Stomach (tissue), 4 donors: ENCODE measurements at regions not wholly inside any gene's neighbourhood (a gene's known extent, or its start where the extent isn't known, plus 50 kb on each side); places are given as distances from the start of the nearest gene placed in this dataset.

Source experiments
- CTCF ChIP-seq, 7 experiments: fragments of 450-650 bp in 4 of 7; fragments of 200-600 bp in 3 of 7; sonication (generic) in 3 of 7; IDR thresholded peaks; one replicate each; pipeline ENCODE4 v1.5.1; 2016 to 2019; ENCODE audit warnings: antibody characterized with exemption in 7 of 7, control low read depth in 2 of 7, mild to moderate bottlenecking in 1 of 7
- POLR2A ChIP-seq, 4 donors: fragments of 450-650 bp; IDR thresholded peaks; one replicate each; pipeline ENCODE4 v1.6.1; 2016; ENCODE audit warnings: antibody characterized with exemption in 4 of 4, control low read depth in 2 of 4, mild to moderate bottlenecking in 1 of 4, moderate library complexity in 1 of 4
- POLR2AphosphoS5 ChIP-seq, 3 donors: sonication (generic); formaldehyde crosslinking; IDR thresholded peaks; one replicate each; pipeline ENCODE4 v1.6.1; 2016; ENCODE audit warnings: antibody characterized with exemption in 3 of 3

GRCh38 chr10:130834170-130834569 is 477.4 kb downstream of the TCERG1L start:
- no peak for TF ChIP-seq CTCF (IDR thresholded peaks at IDR 0.05)
- TF ChIP-seq POLR2A (IDR thresholded peaks at IDR 0.05) = no peak
- no peak for TF ChIP-seq POLR2AphosphoS5 (IDR thresholded peaks at IDR 0.05)
